ENCODE measurements at regions not wholly inside any gene's neighbourhood (a gene's known extent, or its start where the extent isn't known, plus 50 kb on each side); places are given as distances from the start of the nearest gene placed in this dataset.

DNA sequence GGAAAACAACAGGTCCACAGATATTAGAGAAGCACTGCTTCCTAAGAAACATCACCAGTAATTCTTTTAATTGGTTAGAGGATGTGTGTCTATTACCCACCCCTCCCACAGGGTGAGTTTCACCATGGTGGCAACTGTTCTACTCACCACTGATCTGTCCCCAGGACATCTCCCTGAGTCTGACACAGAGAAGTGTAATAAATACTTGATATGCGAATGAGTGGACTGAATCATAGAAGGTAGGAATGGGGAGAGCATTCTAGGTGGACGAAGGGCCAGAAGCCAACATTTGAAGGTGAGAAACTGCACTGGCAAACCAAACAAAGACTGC is 452.7 kb upstream of the PROK2 start:
- TF ChIP-seq, protein P1, sequence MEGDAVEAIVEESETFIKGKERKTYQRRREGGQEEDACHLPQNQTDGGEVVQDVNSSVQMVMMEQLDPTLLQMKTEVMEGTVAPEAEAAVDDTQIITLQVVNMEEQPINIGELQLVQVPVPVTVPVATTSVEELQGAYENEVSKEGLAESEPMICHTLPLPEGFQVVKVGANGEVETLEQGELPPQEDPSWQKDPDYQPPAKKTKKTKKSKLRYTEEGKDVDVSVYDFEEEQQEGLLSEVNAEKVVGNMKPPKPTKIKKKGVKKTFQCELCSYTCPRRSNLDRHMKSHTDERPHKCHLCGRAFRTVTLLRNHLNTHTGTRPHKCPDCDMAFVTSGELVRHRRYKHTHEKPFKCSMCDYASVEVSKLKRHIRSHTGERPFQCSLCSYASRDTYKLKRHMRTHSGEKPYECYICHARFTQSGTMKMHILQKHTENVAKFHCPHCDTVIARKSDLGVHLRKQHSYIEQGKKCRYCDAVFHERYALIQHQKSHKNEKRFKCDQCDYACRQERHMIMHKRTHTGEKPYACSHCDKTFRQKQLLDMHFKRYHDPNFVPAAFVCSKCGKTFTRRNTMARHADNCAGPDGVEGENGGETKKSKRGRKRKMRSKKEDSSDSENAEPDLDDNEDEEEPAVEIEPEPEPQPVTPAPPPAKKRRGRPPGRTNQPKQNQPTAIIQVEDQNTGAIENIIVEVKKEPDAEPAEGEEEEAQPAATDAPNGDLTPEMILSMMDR (IDR thresholded peaks at IDR 0.05; ENCODE audit: poor library complexity), result no peak
- TF ChIP-seq EZH2 (IDR thresholded peaks at IDR 0.05; ENCODE audit: borderline replicate concordance), result no peak

All from hepatocyte (in vitro differentiated cells).